ENCODE measurements at regions not wholly inside any gene's neighbourhood (a gene's known extent, or its start where the extent isn't known, plus 50 kb on each side); places are given as distances from the start of the nearest gene placed in this dataset.

DNA sequence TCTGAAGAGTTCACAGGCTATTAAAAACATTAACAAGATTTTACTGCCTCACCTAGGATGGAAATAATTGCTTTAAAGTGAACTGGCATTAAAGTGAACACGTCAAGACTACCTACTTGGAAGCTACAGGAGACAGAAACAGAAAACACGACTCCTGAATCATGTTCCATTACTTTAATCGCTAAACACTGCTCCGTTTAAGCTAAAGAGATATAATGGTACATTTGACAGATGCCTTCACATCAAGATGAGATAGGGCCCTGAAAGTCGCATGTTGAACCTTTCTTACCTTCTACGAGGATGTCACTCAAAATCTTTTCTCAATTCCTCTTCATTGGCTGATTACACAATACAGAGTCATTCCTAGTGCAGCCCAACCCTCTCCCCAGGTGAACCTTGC is 206.3 kb upstream of the GATB start:
- no peak for DNase-seq (ENCODE audit: low read depth)
- TF ChIP-seq, protein P1, sequence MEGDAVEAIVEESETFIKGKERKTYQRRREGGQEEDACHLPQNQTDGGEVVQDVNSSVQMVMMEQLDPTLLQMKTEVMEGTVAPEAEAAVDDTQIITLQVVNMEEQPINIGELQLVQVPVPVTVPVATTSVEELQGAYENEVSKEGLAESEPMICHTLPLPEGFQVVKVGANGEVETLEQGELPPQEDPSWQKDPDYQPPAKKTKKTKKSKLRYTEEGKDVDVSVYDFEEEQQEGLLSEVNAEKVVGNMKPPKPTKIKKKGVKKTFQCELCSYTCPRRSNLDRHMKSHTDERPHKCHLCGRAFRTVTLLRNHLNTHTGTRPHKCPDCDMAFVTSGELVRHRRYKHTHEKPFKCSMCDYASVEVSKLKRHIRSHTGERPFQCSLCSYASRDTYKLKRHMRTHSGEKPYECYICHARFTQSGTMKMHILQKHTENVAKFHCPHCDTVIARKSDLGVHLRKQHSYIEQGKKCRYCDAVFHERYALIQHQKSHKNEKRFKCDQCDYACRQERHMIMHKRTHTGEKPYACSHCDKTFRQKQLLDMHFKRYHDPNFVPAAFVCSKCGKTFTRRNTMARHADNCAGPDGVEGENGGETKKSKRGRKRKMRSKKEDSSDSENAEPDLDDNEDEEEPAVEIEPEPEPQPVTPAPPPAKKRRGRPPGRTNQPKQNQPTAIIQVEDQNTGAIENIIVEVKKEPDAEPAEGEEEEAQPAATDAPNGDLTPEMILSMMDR (conservative IDR thresholded peaks at IDR 0.05; ENCODE audit: low read depth, low read length), result no peak
- no peak overlapping the region for H3K4me3 ChIP-seq (ENCODE audit: low read length)

DNA sequence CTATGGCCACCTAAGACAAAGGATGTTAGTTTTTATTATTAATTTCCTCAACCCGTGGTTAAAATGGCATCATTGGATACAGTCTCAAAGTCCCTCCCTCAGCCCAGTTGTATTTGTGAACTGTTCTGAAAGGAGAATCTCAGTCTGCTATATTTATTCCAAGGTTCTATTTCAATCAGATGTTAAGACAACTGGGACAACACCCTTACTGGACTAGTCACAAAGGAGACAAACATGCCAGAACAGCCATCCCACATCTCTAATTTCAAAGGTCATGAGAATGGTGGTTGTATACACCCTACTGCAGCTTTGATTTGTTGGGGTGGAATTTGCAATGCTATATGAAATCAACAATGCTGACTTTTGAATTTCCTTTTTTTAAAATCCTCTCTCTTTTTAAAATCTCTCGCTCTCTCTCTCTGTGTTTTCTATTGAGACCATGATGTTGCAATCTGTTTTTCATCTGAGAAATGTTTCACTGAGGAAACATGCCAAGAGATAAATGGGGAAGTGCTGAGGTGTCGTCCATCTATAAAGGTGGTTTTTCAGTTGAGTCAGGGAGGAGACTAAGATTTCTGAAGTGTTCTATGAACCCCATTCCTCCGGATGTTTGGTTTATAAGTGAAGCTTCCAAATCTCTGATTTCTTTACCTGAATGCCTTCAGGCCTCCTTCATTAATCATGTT is 201.5 kb upstream of the GATB start:
- no peak overlapping the region for H3K4me3 ChIP-seq (ENCODE audit: low read length)
- TF ChIP-seq, protein P1 (conservative IDR thresholded peaks at IDR 0.05; ENCODE audit: low read depth, low read length), result no peak
- DNase-seq (ENCODE audit: low read depth), result no peak

DNA sequence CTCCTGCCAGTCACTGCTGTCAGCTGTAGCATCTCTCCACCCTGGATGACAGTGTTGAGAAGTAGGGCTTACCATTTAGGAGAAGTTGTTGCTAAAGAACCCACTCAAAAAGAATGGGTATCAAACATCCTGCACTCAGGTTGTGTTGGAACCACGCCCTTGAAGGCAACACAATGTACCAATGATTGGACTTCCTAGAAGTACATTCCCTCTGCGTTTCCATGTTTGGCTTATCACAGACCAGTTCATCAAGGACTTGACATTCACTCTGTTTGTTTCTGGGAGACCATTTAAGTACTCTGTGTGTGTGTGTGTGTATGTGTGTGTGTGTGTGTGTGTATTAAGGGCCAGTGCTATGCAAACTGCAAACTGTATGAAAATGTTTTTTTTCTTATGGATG is 200.6 kb upstream of the GATB start:
- no peak overlapping the region for H3K4me3 ChIP-seq (ENCODE audit: low read length)
- TF ChIP-seq, protein P1 (conservative IDR thresholded peaks at IDR 0.05; ENCODE audit: low read depth, low read length), result no peak
- DNase-seq (ENCODE audit: low read depth), result no peak

- TF ChIP-seq, protein P1 (conservative IDR thresholded peaks at IDR 0.05; ENCODE audit: low read depth, low read length), result no peak
- DNase-seq (ENCODE audit: low read depth), result no peak
- H3K4me3 ChIP-seq (ENCODE audit: low read length), result no peak overlapping the region
These were observed 199.8 kb upstream of the GATB start for GRCh38 chr4:151960449-151961230.

GRCh38 chr4:151957153-151957552 is 196.3 kb upstream of the GATB start:
- DNase-seq (ENCODE audit: low read depth), result no peak
- TF ChIP-seq, protein P1 (conservative IDR thresholded peaks at IDR 0.05; ENCODE audit: low read depth, low read length), result no peak
- no peak overlapping the region for H3K4me3 ChIP-seq (ENCODE audit: low read length)

DNA sequence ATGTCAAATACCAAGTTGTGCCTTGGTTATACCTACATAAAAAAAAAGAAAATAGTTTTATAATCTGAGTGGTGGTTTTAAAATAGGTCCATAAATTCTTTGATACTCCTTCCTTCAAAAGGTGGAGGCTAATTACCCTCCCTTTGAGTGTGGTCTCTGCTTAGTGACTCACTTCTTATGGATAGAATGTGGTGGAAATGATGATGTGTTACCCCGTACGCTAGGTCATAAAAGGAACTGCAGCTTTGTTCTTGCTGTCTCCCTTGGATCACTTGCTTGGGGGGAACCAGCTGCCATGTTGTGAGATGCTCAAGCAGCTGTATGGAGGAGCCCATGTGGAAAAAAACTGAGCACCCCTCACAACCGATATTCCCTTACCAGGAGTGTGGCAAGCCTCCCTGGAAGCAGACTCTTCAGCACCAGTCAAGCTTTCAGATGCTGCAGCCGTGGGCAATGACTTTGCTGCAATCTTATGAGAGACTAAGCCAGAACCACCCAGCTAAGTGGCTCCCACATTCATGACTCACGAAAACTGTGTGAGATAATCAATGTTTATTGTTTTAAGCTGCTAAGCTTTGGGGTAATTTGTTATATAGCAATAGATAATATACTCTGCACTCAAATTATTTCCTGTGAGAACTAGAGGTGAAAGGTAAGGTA is 195.0 kb upstream of the GATB start:
- no peak for DNase-seq (ENCODE audit: low read depth)
- no peak overlapping the region for H3K4me3 ChIP-seq (ENCODE audit: low read length)
- TF ChIP-seq, protein P1 (conservative IDR thresholded peaks at IDR 0.05; ENCODE audit: low read depth, low read length), result no peak

All from retinal pigment epithelial cell (primary cell).